ENCODE measurements at regions not wholly inside any gene's neighbourhood (a gene's known extent, or its start where the extent isn't known, plus 50 kb on each side); places are given as distances from the start of the nearest gene placed in this dataset.

DNA sequence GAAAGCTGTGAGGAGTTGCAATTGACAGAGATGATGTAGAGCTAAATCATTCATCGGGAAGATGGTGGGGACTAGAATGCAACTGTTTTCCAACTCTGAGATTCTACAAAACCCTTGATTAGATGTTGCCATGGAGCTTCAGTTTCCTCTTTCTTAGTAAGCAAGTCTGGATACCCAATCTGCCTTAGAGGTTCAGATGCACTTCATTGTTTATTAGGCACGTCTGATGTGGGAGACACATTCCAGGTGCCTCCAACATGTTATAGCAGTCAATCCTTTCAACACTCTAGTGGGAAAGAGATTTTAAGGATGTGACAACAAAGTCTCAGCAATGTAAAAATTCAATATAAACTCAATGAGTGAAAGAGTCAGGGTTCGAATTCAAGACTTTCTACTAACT is 291.3 kb upstream of the PHYHIPL start:
- Histone ChIP-seq H3K4me3 (ENCODE audit: low read length) (no peak overlapping the region), H3K9me3 (ENCODE audit: control insufficient read depth, low read depth, low read length) (no peaks in the 10 kb centered on the region), H3K27ac (ENCODE audit: low read length) (no peak overlapping the region), H3K27me3 (ENCODE audit: control insufficient read depth, insufficient read depth, low read length) (no peaks in the 10 kb centered on the region), H3K36me3 (ENCODE audit: control insufficient read depth, low read depth, low read length) (no peaks in the 10 kb centered on the region), H3K9ac (ENCODE audit: low read length) (no peak overlapping the region), H3K4me1 (ENCODE audit: control insufficient read depth, low read depth, low read length) (no peaks in the 10 kb centered on the region)

DNA sequence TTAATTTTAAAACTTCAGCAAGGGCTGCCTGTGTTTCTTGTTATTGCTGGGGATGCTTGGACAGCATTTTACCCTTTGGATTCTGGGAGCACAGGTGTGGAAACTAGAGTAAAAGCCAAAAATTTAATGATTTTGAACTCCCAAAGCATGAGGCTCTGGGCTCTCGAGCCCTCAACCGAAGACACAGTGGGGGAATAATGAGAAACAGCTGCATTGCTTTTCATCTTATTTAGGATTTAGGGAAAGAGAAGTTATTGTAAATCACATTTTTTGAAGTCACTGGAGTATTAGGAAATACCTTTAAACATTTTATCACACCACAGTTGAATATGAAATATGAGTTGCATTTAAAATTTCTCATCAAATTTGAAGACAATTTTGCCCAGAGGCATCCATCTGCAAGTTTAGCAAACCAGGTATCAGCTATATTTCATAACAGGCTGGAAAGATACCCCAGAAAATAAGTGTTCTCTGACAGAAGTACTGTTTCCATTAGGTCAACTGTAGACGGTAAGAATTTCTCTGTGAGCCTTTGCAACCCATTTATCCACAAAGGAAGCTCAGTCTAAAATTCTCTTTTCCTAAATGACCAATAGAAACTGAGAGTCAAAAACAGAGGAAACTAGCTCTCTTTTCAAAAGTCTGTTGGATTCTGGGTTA is 290.6 kb upstream of the PHYHIPL start:
- no peaks in the 10 kb centered on the region for H3K36me3 ChIP-seq (ENCODE audit: control insufficient read depth, low read depth, low read length)
- no peak overlapping the region for H3K9ac ChIP-seq (ENCODE audit: low read length)
- no peaks in the 10 kb centered on the region for H3K9me3 ChIP-seq (ENCODE audit: control insufficient read depth, low read depth, low read length)
- no peak overlapping the region for H3K27ac ChIP-seq (ENCODE audit: low read length)
- H3K27me3 ChIP-seq (ENCODE audit: control insufficient read depth, insufficient read depth, low read length), result no peaks in the 10 kb centered on the region
- no peaks in the 10 kb centered on the region for H3K4me1 ChIP-seq (ENCODE audit: control insufficient read depth, low read depth, low read length)
- no peak overlapping the region for H3K4me3 ChIP-seq (ENCODE audit: low read length)

DNA sequence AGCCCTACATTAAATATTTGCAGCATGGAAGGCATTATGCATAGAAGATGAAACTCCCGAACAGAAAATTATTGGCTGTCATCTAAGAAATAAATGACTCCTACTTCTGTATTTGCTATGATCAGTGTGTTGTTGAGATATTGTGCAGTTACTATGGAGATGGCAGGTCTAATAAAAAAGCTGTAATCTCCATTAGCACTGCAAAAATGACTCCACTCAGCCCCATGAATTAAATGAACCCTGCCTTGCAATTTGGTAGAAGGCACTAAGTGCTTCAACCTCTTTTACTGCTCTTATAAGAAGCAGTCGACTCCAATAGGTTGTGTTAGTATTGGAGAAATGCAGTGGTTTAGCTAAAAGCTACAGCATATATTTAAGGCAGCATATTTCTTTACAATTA is 290.0 kb upstream of the PHYHIPL start:
- H3K27me3 ChIP-seq (ENCODE audit: control insufficient read depth, insufficient read depth, low read length), result no peaks in the 10 kb centered on the region
- no peak overlapping the region for H3K4me3 ChIP-seq (ENCODE audit: low read length)
- H3K27ac ChIP-seq (ENCODE audit: low read length), result no peak overlapping the region
- H3K36me3 ChIP-seq (ENCODE audit: control insufficient read depth, low read depth, low read length), result no peaks in the 10 kb centered on the region
- H3K9ac ChIP-seq (ENCODE audit: low read length), result no peak overlapping the region
- H3K9me3 ChIP-seq (ENCODE audit: control insufficient read depth, low read depth, low read length), result no peaks in the 10 kb centered on the region
- H3K4me1 ChIP-seq (ENCODE audit: control insufficient read depth, low read depth, low read length), result no peaks in the 10 kb centered on the region

DNA sequence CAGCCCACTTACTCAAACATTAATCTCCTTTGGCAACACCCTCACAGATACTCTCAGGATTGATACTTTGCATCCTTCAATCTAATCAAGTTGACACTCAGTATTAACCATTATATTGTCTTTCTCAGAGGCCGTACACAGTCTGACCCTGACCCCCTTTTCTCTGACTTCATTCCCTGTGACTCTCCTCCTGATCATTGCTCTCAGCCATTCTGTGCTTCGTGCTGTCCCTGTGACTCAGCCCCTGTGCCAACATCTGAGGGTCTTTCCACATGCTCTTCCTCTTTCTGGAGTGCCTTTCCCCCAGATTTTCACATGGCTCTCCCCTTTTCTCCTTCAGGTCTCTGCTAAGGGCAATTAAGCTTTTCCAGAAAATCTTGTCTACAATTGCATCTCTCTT is 289.0 kb upstream of the PHYHIPL start:
- H3K9me3 ChIP-seq (ENCODE audit: control insufficient read depth, low read depth, low read length), result no peaks in the 10 kb centered on the region
- H3K4me1 ChIP-seq (ENCODE audit: control insufficient read depth, low read depth, low read length), result peaks cover 8% of the 10 kb centered on the region
- no peak overlapping the region for H3K27ac ChIP-seq (ENCODE audit: low read length)
- no peaks in the 10 kb centered on the region for H3K36me3 ChIP-seq (ENCODE audit: control insufficient read depth, low read depth, low read length)
- H3K4me3 ChIP-seq (ENCODE audit: low read length), result no peak overlapping the region
- H3K27me3 ChIP-seq (ENCODE audit: control insufficient read depth, insufficient read depth, low read length), result no peaks in the 10 kb centered on the region
- H3K9ac ChIP-seq (ENCODE audit: low read length), result no peak overlapping the region

DNA sequence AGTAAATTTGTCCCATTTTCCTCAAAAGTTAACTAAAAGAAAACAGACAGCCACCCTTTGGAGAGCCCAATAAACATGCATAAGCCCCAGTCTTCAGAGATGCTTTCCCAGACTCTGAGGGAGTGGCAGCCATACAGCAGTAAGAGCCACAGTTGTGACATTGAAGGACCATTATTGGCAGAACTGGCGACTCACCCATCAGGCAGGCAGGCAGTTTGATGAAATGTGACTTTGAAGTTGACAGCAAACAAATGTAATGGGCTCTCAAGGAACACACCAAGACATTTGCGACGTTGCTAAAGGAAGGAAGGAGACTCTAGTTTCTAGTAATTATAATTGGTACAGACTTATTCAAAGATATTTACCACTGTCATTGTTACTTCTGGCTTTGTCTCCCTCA is 287.5 kb upstream of the PHYHIPL start:
- H3K9me3 ChIP-seq (ENCODE audit: control insufficient read depth, low read depth, low read length), result no peaks in the 10 kb centered on the region
- peaks cover 11% of the 10 kb centered on the region for H3K4me1 ChIP-seq (ENCODE audit: control insufficient read depth, low read depth, low read length)
- no peaks in the 10 kb centered on the region for H3K36me3 ChIP-seq (ENCODE audit: control insufficient read depth, low read depth, low read length)
- no peak overlapping the region for H3K9ac ChIP-seq (ENCODE audit: low read length)
- no peak overlapping the region for H3K4me3 ChIP-seq (ENCODE audit: low read length)
- H3K27me3 ChIP-seq (ENCODE audit: control insufficient read depth, insufficient read depth, low read length), result no peaks in the 10 kb centered on the region
- no peak overlapping the region for H3K27ac ChIP-seq (ENCODE audit: low read length)

DNA sequence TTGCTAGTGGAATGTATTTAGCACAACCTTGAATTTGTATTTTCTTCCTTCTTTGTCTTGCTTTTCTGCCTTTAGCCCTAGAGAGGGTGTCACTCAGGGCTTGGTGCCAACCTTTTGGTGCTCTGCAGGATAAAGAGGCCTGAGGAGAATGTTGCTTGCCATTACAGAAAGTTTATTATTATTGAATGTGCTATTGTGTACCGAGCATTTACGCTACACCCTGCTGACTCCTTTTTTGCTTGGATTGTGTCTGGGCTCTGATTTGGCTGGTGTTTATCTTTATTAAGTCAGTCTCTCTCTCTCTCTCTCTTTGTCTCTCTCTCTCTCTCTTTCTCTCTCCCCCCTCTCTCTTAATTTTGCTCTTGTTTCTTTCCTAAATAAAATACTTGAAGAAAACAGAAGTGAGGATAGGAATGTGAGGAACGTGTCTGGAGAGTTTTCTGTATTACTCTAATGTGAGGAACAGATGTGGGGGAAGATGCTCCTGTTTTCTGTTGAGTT is 284.4 kb upstream of the PHYHIPL start:
- H3K27me3 ChIP-seq (ENCODE audit: control insufficient read depth, insufficient read depth, low read length), result no peaks in the 10 kb centered on the region
- no peaks in the 10 kb centered on the region for H3K9me3 ChIP-seq (ENCODE audit: control insufficient read depth, low read depth, low read length)
- H3K27ac ChIP-seq (ENCODE audit: low read length), result no peak overlapping the region
- no peaks in the 10 kb centered on the region for H3K36me3 ChIP-seq (ENCODE audit: control insufficient read depth, low read depth, low read length)
- H3K9ac ChIP-seq (ENCODE audit: low read length), result no peak overlapping the region
- H3K4me3 ChIP-seq (ENCODE audit: low read length), result no peak overlapping the region
- peaks cover 11% of the 10 kb centered on the region for H3K4me1 ChIP-seq (ENCODE audit: control insufficient read depth, low read depth, low read length)

DNA sequence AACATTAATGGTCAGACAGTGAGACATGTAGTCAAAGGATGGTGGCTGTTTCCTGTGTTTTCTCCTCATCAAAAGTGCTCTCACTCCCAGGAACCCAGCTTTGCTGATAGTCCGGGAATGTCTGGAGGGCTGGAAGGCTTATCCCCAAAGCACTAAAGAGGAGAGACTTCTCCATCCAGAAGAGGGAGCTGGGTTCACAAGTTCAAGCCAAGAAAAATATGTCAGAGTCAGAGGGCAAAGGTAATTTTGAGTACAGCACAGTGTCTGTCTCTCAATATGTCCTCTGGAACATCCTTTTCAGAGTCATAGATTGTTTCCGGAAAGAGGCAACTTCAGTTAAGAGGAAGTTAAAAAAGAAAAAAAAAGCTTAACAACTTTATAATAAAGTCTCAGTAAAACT is 281.5 kb upstream of the PHYHIPL start:
- Histone ChIP-seq H3K27me3 (ENCODE audit: control insufficient read depth, insufficient read depth, low read length) (no peaks in the 10 kb centered on the region), H3K27ac (ENCODE audit: low read length) (no peak overlapping the region), H3K9ac (ENCODE audit: low read length) (no peak overlapping the region), H3K4me3 (ENCODE audit: low read length) (no peak overlapping the region), H3K36me3 (ENCODE audit: control insufficient read depth, low read depth, low read length) (no peaks in the 10 kb centered on the region), H3K9me3 (ENCODE audit: control insufficient read depth, low read depth, low read length) (no peaks in the 10 kb centered on the region), H3K4me1 (ENCODE audit: control insufficient read depth, low read depth, low read length) (peaks cover 11% of the 10 kb centered on the region)

DNA sequence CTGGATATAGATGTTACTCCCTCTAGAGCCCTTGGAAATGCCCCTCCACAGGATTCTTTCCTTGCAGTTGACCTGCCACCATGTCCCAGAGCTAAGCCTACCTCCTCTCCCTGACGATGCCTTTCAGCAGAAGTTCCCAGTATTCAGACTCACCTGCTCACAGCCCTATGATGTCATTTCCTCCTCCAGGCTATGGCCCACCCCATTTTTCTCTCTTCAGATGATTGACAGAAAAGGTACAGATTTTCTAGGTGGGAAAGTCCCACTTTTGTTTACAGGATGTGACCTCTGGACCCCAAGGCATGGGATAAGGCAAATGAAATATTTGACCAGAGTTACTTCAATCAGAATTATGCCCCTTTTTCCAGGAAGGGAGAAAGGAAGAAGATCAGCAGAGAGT is 280.2 kb upstream of the PHYHIPL start:
- Histone ChIP-seq H3K4me1 (ENCODE audit: control insufficient read depth, low read depth, low read length) (peaks cover 11% of the 10 kb centered on the region), H3K27ac (ENCODE audit: low read length) (no peak overlapping the region), H3K9ac (ENCODE audit: low read length) (no peak overlapping the region), H3K4me3 (ENCODE audit: low read length) (no peak overlapping the region), H3K36me3 (ENCODE audit: control insufficient read depth, low read depth, low read length) (no peaks in the 10 kb centered on the region), H3K9me3 (ENCODE audit: control insufficient read depth, low read depth, low read length) (no peaks in the 10 kb centered on the region), H3K27me3 (ENCODE audit: control insufficient read depth, insufficient read depth, low read length) (no peaks in the 10 kb centered on the region)

DNA sequence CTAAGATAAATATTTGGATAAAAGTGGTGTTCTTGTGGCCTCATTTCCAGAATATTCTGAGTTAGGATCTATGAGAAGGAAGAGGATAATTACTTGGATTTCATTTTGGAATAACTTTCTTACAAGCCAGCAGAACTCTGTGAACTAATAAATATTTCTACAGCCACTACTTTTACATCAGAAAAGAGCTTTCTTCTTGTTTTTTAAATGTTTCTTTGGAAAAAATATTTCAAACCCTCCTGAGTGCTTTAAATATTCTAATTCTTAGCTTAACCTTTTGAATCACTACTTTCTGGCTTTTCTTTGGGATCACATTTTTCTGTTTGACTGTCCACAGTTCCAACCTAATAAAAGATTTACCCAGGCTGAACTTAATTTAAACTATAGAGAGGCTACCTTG is 279.2 kb upstream of the PHYHIPL start:
- no peak overlapping the region for H3K27ac ChIP-seq (ENCODE audit: low read length)
- H3K4me3 ChIP-seq (ENCODE audit: low read length), result no peak overlapping the region
- no peaks in the 10 kb centered on the region for H3K36me3 ChIP-seq (ENCODE audit: control insufficient read depth, low read depth, low read length)
- H3K27me3 ChIP-seq (ENCODE audit: control insufficient read depth, insufficient read depth, low read length), result no peaks in the 10 kb centered on the region
- peaks cover 6% of the 10 kb centered on the region for H3K4me1 ChIP-seq (ENCODE audit: control insufficient read depth, low read depth, low read length)
- H3K9ac ChIP-seq (ENCODE audit: low read length), result no peak overlapping the region
- no peaks in the 10 kb centered on the region for H3K9me3 ChIP-seq (ENCODE audit: control insufficient read depth, low read depth, low read length)

DNA sequence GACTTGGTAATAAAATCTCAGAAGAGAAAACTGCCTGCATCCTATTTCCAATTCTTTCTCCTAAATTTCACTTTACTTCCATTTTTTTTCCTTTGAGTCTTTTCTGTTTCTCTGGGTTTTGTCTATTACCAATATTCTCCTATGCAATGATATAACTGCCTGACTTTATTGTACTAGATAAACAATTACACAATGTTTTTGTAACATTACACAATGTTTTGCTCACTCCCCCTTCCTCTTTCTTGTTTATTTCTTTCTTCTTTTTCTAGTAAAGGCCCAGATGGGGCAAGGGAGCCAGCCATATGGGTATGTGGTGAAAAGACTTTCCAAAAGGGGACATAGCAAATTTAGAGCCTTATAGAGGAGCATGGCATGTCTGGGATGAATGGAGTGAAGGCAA is 278.7 kb upstream of the PHYHIPL start:
- H3K27me3 ChIP-seq (ENCODE audit: control insufficient read depth, insufficient read depth, low read length), result no peaks in the 10 kb centered on the region
- H3K9ac ChIP-seq (ENCODE audit: low read length), result no peak overlapping the region
- H3K36me3 ChIP-seq (ENCODE audit: control insufficient read depth, low read depth, low read length), result no peaks in the 10 kb centered on the region
- H3K27ac ChIP-seq (ENCODE audit: low read length), result no peak overlapping the region
- no peaks in the 10 kb centered on the region for H3K9me3 ChIP-seq (ENCODE audit: control insufficient read depth, low read depth, low read length)
- peaks cover 1% of the 10 kb centered on the region for H3K4me1 ChIP-seq (ENCODE audit: control insufficient read depth, low read depth, low read length)
- no peak overlapping the region for H3K4me3 ChIP-seq (ENCODE audit: low read length)

DNA sequence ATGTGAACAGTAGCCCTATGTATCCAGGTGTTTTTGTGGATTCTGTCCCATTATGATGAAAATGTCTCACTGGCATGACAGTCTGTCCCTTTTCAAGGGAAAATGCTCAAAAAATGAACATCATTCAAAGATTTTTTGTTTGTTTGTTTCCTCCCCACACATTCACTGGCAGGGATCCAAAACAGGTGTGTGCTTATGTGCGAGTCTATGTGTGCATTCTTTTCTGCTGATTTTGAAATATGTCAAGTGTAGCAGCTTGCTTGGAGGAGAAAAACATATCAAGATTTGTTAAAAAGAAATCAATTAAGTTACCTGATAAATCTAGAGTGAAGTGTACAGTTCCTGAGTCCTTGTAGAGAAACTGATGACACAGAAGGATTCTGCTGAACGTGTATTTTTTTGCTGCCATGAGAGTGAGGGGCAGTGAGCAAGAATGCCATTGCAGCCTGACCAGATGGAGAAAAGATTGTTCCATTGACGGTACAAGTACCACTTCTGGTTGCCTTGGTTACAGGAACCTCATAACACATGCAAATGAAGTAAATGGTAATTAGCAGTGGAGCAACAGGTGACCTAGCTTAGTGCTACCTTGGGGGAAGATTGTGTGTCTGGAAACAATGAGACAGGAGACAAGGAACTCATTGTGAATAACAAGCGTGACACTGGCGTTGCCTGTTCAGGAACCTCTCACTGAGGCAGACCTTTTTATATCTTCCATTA is 277.4 kb upstream of the PHYHIPL start:
- Histone ChIP-seq H3K36me3 (ENCODE audit: control insufficient read depth, low read depth, low read length) (no peaks in the 10 kb centered on the region), H3K4me1 (ENCODE audit: control insufficient read depth, low read depth, low read length) (no peaks in the 10 kb centered on the region), H3K27ac (ENCODE audit: low read length) (no peak overlapping the region), H3K27me3 (ENCODE audit: control insufficient read depth, insufficient read depth, low read length) (no peaks in the 10 kb centered on the region), H3K9me3 (ENCODE audit: control insufficient read depth, low read depth, low read length) (no peaks in the 10 kb centered on the region), H3K4me3 (ENCODE audit: low read length) (no peak overlapping the region), H3K9ac (ENCODE audit: low read length) (no peak overlapping the region)

DNA sequence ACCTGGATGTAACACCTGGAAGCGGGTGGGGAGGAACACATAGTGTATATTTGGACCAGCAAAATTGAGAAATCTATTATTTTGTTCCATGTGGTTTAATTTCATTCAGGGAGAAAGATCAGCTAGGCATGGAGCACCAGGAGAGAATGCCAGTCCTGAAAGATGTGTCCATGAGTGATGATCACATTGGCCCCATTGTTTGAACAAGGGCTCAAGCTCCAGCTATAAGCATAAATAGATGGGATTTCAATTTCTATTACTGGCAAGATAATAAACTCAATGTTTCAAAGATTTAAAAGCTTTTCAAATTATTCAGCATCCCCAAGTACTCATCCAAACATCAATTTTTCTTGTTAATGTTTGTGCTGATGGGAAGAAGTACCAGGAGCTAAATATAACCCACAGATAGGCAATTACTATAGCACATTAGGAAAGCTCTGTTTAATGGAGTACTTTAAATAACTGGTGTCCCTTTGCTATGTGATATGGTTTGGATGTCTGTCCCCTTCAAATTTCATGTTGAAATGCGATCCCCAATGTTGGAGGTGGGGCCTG is 275.3 kb upstream of the PHYHIPL start:
- Histone ChIP-seq H3K27me3 (ENCODE audit: control insufficient read depth, insufficient read depth, low read length) (no peaks in the 10 kb centered on the region), H3K36me3 (ENCODE audit: control insufficient read depth, low read depth, low read length) (no peaks in the 10 kb centered on the region), H3K4me3 (ENCODE audit: low read length) (no peak overlapping the region), H3K4me1 (ENCODE audit: control insufficient read depth, low read depth, low read length) (no peaks in the 10 kb centered on the region), H3K9me3 (ENCODE audit: control insufficient read depth, low read depth, low read length) (no peaks in the 10 kb centered on the region), H3K27ac (ENCODE audit: low read length) (no peak overlapping the region), H3K9ac (ENCODE audit: low read length) (no peak overlapping the region)
